Activated T-cell treated with anti-CD3 and anti-CD28 coated beads, Interleukin-2, amount 50 U/mL, for 72 hours (primary cell): ENCODE measurements at regions not wholly inside any gene's neighbourhood (a gene's known extent, or its start where the extent isn't known, plus 50 kb on each side); places are given as distances from the start of the nearest gene placed in this dataset.

Source experiments
- ATAC-seq, 2 donors: fragments of 150-1000 bp; cut with Tn5 transposase; replicated peaks in 1 of 2; 2 replicates each; pipeline ENCODE4 v1.10.0; 2021; ENCODE audit warnings: moderate library complexity in 2 of 2, mild to moderate bottlenecking in 1 of 2
- DNase-seq, 2 donors: peaks; one replicate each; pipeline ENCODE4 v3.0.0; 2021 to 2022; ENCODE audit warnings: mixed read lengths in 1 of 2
- H3K27ac Mint-ChIP-seq: one replicate; pipeline ENCODE4 v1.8.0; 2022; ENCODE audit warnings: mild to moderate bottlenecking, moderate library complexity, mixed read lengths
- H3K27me3 Mint-ChIP-seq: one replicate; pipeline ENCODE4 v1.8.0; 2022; ENCODE audit warnings: low read depth, mixed read lengths
- H3K36me3 Mint-ChIP-seq, 2 donors: one replicate each; pipeline ENCODE4 v1.8.0; 2022; ENCODE audit warnings: mixed read lengths in 2 of 2, mild to moderate bottlenecking in 1 of 2; ENCODE audit not compliant: insufficient read depth in 2 of 2
- H3K4me1 Mint-ChIP-seq: one replicate; pipeline ENCODE4 v1.8.0; 2022; ENCODE audit warnings: low read depth, mixed read lengths
- H3K4me3 Mint-ChIP-seq, 2 donors: one replicate each; pipeline ENCODE4 v1.8.0; 2022; ENCODE audit warnings: mild to moderate bottlenecking in 2 of 2, mixed read lengths in 2 of 2, moderate library complexity in 2 of 2
- H3K9me3 Mint-ChIP-seq, 2 donors: one replicate each; pipeline ENCODE4 v1.8.0; 2022; ENCODE audit warnings: mixed read lengths in 2 of 2

GRCh38 chr10:83037653-83038052 lies 1101.7 kb upstream of the GHITM start:
- Mint-ChIP-seq H3K4me3 (no peak overlapping the region), H3K27ac (no peak overlapping the region), H3K4me1 (no peaks in the 10 kb centered on the region), H3K36me3 (no peaks in the 10 kb centered on the region), H3K9me3 (peaks cover 2 to 3% of the 10 kb centered on the region in 2 donors), H3K27me3 (no peaks in the 10 kb centered on the region)
- ATAC-seq (no peak), DNase-seq (no peak)

GRCh38 chr10:83038631-83039030 lies 1100.7 kb upstream of the GHITM start:
- Mint-ChIP-seq H3K4me1 (no peaks in the 10 kb centered on the region), H3K4me3 (no peak overlapping the region), H3K9me3 (peaks cover 2 to 3% of the 10 kb centered on the region in 2 donors), H3K27ac (no peak overlapping the region), H3K36me3 (no peaks in the 10 kb centered on the region), H3K27me3 (no peaks in the 10 kb centered on the region)
- ATAC-seq (no peak), DNase-seq (no peak)

GRCh38 chr10:83045731-83046130 lies 1093.6 kb upstream of the GHITM start:
- H3K27me3 Mint-ChIP-seq, result no peaks in the 10 kb centered on the region
- no peak overlapping the region for H3K27ac Mint-ChIP-seq
- H3K4me1 Mint-ChIP-seq, result no peaks in the 10 kb centered on the region
- no peak overlapping the region for H3K4me3 Mint-ChIP-seq
- ATAC-seq (no peak), DNase-seq (no peak)
- peaks cover 2% of the 10 kb centered on the region in 2 donors for H3K9me3 Mint-ChIP-seq
- H3K36me3 Mint-ChIP-seq, result no peaks in the 10 kb centered on the region

- Mint-ChIP-seq H3K9me3 (no peaks in the 10 kb centered on the region), H3K27ac (no peak overlapping the region), H3K4me3 (no peak overlapping the region), H3K4me1 (no peaks in the 10 kb centered on the region), H3K27me3 (no peaks in the 10 kb centered on the region), H3K36me3 (no peaks in the 10 kb centered on the region)
- DNase-seq (no peak), ATAC-seq (no peak)
These were observed 1088.5 kb upstream of the GHITM start for GRCh38 chr10:83050815-83051214.

- ATAC-seq, result no peak
- no peak overlapping the region for H3K4me3 Mint-ChIP-seq
- H3K9me3 Mint-ChIP-seq, result peaks cover 4 to 8% of the 10 kb centered on the region in 2 donors
- H3K27me3 Mint-ChIP-seq, result no peaks in the 10 kb centered on the region
- H3K36me3 Mint-ChIP-seq, result peaks cover 0 to 4% of the 10 kb centered on the region in 2 donors
- DNase-seq, result no peak
- no peaks in the 10 kb centered on the region for H3K4me1 Mint-ChIP-seq
- H3K27ac Mint-ChIP-seq, result no peak overlapping the region
These were observed 1076.4 kb upstream of the GHITM start for GRCh38 chr10:83062871-83063270.

- Mint-ChIP-seq H3K9me3 (peaks cover 0 to 5% of the 10 kb centered on the region in 2 donors), H3K4me3 (no peak overlapping the region), H3K36me3 (no peaks in the 10 kb centered on the region), H3K4me1 (no peaks in the 10 kb centered on the region), H3K27ac (no peak overlapping the region), H3K27me3 (no peaks in the 10 kb centered on the region)
- ATAC-seq (no peak), DNase-seq (no peak)
These were observed 1065.8 kb upstream of the GHITM start for GRCh38 chr10:83073472-83073871.

GRCh38 chr10:83075016-83075814 lies 1064.1 kb upstream of the GHITM start:
- ATAC-seq, result no peak
- Mint-ChIP-seq H3K27ac (no peak overlapping the region), H3K36me3 (no peaks in the 10 kb centered on the region), H3K4me3 (no peak overlapping the region), H3K4me1 (no peaks in the 10 kb centered on the region), H3K27me3 (no peaks in the 10 kb centered on the region), H3K9me3 (peaks cover 4 to 5% of the 10 kb centered on the region in 2 donors)
- DNase-seq, result no peak

GRCh38 chr10:83075815-83076355 lies 1063.4 kb upstream of the GHITM start:
- Mint-ChIP-seq H3K27me3 (no peaks in the 10 kb centered on the region), H3K36me3 (no peaks in the 10 kb centered on the region), H3K9me3 (peaks cover 4 to 5% of the 10 kb centered on the region in 2 donors), H3K4me1 (no peaks in the 10 kb centered on the region), H3K27ac (no peak overlapping the region), H3K4me3 (no peak overlapping the region)
- DNase-seq, result no peak
- no peak for ATAC-seq

GRCh38 chr10:83076443-83076842 lies 1062.9 kb upstream of the GHITM start:
- DNase-seq (no peak), ATAC-seq (no peak)
- Mint-ChIP-seq H3K27me3 (no peaks in the 10 kb centered on the region), H3K9me3 (peaks cover 4 to 5% of the 10 kb centered on the region in 2 donors), H3K4me3 (no peak overlapping the region), H3K27ac (no peak overlapping the region), H3K4me1 (no peaks in the 10 kb centered on the region), H3K36me3 (no peaks in the 10 kb centered on the region)

- H3K9me3 Mint-ChIP-seq, result peaks cover 4 to 5% of the 10 kb centered on the region in 2 donors
- H3K27ac Mint-ChIP-seq, result no peak overlapping the region
- no peaks in the 10 kb centered on the region for H3K4me1 Mint-ChIP-seq
These were observed 1061.1 kb upstream of the GHITM start for GRCh38 chr10:83078160-83078559.

GRCh38 chr10:83078645-83079044 lies 1060.7 kb upstream of the GHITM start:
- no peak overlapping the region for H3K27ac Mint-ChIP-seq
- no peaks in the 10 kb centered on the region for H3K27me3 Mint-ChIP-seq
- no peak for DNase-seq
- no peak overlapping the region for H3K4me3 Mint-ChIP-seq
- H3K9me3 Mint-ChIP-seq, result peaks cover 6 to 7% of the 10 kb centered on the region in 2 donors
- no peak for ATAC-seq
- H3K4me1 Mint-ChIP-seq, result no peaks in the 10 kb centered on the region
- H3K36me3 Mint-ChIP-seq, result peaks cover 0 to 2% of the 10 kb centered on the region in 2 donors

More at GRCh38 chr10:83078160-83078559, 1061.1 kb upstream of the GHITM start:
- no peak for DNase-seq
- H3K36me3 Mint-ChIP-seq, result no peaks in the 10 kb centered on the region
- H3K27me3 Mint-ChIP-seq, result no peaks in the 10 kb centered on the region
- no peak for ATAC-seq
- no peak overlapping the region for H3K4me3 Mint-ChIP-seq

- no peak for DNase-seq
- no peaks in the 10 kb centered on the region for H3K27me3 Mint-ChIP-seq
- H3K27ac Mint-ChIP-seq, result no peak overlapping the region
- no peak for ATAC-seq
- no peak overlapping the region for H3K4me3 Mint-ChIP-seq
- peaks cover 0 to 2% of the 10 kb centered on the region in 2 donors for H3K36me3 Mint-ChIP-seq
- H3K9me3 Mint-ChIP-seq, result peaks cover 4 to 10% of the 10 kb centered on the region in 2 donors
- H3K4me1 Mint-ChIP-seq, result no peaks in the 10 kb centered on the region
These were observed 1055.5 kb upstream of the GHITM start for GRCh38 chr10:83083831-83084230.

- Mint-ChIP-seq H3K4me3 (no peak overlapping the region), H3K36me3 (peaks cover 0 to 2% of the 10 kb centered on the region in 2 donors), H3K4me1 (no peaks in the 10 kb centered on the region)
These were observed 1050.0 kb upstream of the GHITM start for GRCh38 chr10:83089335-83089734.

GRCh38 chr10:83104616-83105015 lies 1034.7 kb upstream of the GHITM start:
- Mint-ChIP-seq H3K4me3 (no peak overlapping the region), H3K27me3 (no peaks in the 10 kb centered on the region), H3K4me1 (no peaks in the 10 kb centered on the region), H3K9me3 (peaks cover 3 to 4% of the 10 kb centered on the region in 2 donors), H3K27ac (no peak overlapping the region), H3K36me3 (no peaks in the 10 kb centered on the region)
- ATAC-seq (no peak), DNase-seq (no peak)

More at GRCh38 chr10:83089335-83089734, 1050.0 kb upstream of the GHITM start:
- peaks cover 6 to 9% of the 10 kb centered on the region in 2 donors for H3K9me3 Mint-ChIP-seq
- H3K27ac Mint-ChIP-seq, result no peak overlapping the region
- DNase-seq (no peak), ATAC-seq (no peak)
- no peaks in the 10 kb centered on the region for H3K27me3 Mint-ChIP-seq
